ENCODE measurements at regions not wholly inside any gene's neighbourhood (a gene's known extent, or its start where the extent isn't known, plus 50 kb on each side); places are given as distances from the start of the nearest gene placed in this dataset.

GRCh38 chr6:14851281-14851680 lies 394.6 kb upstream of the JARID2 start:
- TF ChIP-seq CTCF (conservative IDR thresholded peaks at IDR 0.05; ENCODE audit: low read depth in 2 of 2) (no peak), POLR2AphosphoS5 (IDR thresholded peaks at IDR 0.05; ENCODE audit: low read depth) (no peak), EZH2 (IDR thresholded peaks at IDR 0.05; ENCODE audit: low read depth, unreplicated experiment) (no peak)
